OCI-LY7 (cell line): ENCODE measurements at regions not wholly inside any gene's neighbourhood (a gene's known extent, or its start where the extent isn't known, plus 50 kb on each side); places are given as distances from the start of the nearest gene placed in this dataset.

Source experiments
- CTCF ChIP-seq: fragments of 200-600 bp; sonication (generic); conservative IDR thresholded peaks from 2 replicates; pipeline ENCODE4 v1.5.1; 2014; ENCODE audit warnings: mild to moderate bottlenecking, antibody characterized with exemption, low read length, moderate library complexity, mixed read lengths
- EZH2phosphoT487 ChIP-seq: fragments of 200-600 bp; sonication (generic); IDR thresholded peaks from 2 replicates; pipeline ENCODE4 v1.6.1; 2018; ENCODE audit warnings: low read depth, borderline replicate concordance, mild to moderate bottlenecking, mixed run types, antibody characterized with exemption, low read length, moderate library complexity, mixed read lengths

- TF ChIP-seq CTCF: no peak
- TF ChIP-seq EZH2phosphoT487: no peak
Observed at GRCh38 chr20:7503501-7503900, 436.8 kb downstream of the HAO1 start.
